NCI-H2227 treated with DMSO at 0.1 percent for 48 hours (cell line): ENCODE measurements at regions not wholly inside any gene's neighbourhood (a gene's known extent, or its start where the extent isn't known, plus 50 kb on each side); places are given as distances from the start of the nearest gene placed in this dataset.

Experiments
- DNase-seq: peaks from one replicate; lab custom pipeline; 2025; lab: John Stamatoyannopoulos, UW

- DNase-seq: no peak
Observed at GRCh38 chr5:27403243-27403882, 365.0 kb upstream of the CDH9 start.

- no peak for DNase-seq
Observed at GRCh38 chr5:27402828-27403227, 364.4 kb upstream of the CDH9 start.

GRCh38 chr5:27396998-27397397, 358.6 kb upstream of the CDH9 start:
- DNase-seq: no peak

- no peak for DNase-seq
Observed at GRCh38 chr5:27392716-27393115, 354.3 kb upstream of the CDH9 start.

GRCh38 chr5:27389696-27390095, 351.3 kb upstream of the CDH9 start:
- DNase-seq: no peak

GRCh38 chr5:27388755-27389154, 350.4 kb upstream of the CDH9 start:
- no peak for DNase-seq

DNA sequence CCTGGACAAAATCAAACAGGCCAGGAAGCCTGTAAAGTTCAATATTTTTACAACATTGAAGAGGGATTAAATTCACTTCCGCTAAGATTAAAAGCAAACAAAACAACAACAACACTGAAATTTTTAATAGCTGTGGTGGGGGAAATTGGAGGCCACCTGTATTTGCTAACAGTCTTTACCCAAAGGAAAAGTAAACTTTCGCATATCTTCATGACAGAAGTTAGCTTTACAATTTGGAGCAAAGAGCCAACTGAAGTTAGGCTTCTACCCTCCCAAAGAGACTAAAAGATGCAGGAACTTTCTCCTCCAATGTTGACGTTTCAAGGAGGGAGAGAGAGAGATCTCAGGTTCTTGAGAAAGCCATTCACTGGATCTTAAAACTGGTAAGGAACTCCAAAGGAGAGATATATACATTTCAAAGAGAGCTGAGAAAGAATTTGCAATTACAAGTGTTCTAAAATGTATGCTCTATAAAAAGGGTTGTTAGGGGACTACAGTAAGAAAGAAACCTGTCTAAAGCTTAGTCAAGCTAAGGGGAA, 349.2 kb upstream of the CDH9 start:
- no peak for DNase-seq

- no peak for DNase-seq
Observed at GRCh38 chr5:27381686-27382085, 343.3 kb upstream of the CDH9 start.

- no peak for DNase-seq
Observed at GRCh38 chr5:27377626-27378025, 339.2 kb upstream of the CDH9 start.

GRCh38 chr5:27353970-27354369, 315.6 kb upstream of the CDH9 start:
- no peak for DNase-seq

DNA sequence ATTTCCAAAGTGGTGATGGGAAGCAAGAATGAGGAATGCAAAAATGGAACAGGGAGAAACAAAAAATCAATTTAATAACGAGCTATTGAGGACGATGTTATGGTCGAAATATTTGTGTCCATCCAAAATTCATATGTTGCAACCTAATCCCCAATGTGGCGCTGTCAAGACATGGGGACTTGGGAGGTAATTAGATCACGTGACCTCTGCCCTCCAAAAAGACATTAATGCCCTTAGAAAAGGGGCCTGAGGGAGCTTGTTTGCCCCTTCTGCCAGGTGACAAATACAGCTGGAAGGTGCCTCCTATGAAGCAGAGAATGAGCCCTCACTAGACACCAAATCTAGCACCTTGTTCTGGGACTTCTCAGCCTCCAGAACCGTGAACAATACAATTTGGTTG, 315.2 kb upstream of the CDH9 start:
- no peak for DNase-seq

- no peak for DNase-seq
Observed at GRCh38 chr5:27341342-27341741, 303.0 kb upstream of the CDH9 start.

- no peak for DNase-seq
Observed at GRCh38 chr5:27336817-27337216, 298.4 kb upstream of the CDH9 start.

DNA sequence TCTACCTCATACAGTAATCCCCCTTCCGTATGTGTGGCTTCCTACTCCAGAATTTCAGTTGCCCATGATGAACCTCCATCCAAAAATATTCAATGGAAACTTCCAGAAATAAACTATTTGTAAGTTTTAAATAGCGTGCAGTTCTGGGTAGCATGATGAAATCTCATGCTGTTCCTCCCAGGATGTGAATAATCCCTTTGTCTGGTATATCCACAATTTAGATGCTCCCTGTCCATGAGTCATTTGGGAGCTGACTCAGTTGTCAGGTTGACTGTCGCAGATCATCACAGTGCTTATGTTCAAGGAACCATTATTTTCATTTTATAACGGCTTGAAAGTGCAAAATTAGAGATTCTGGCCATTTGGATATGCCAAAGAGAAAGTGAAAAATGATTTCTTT, 290.1 kb upstream of the CDH9 start:
- DNase-seq: no peak

- DNase-seq: no peak
Observed at GRCh38 chr5:27325513-27325912, 287.1 kb upstream of the CDH9 start.

GRCh38 chr5:27318701-27319100, 280.3 kb upstream of the CDH9 start:
- no peak for DNase-seq

- DNase-seq: no peak
Observed at GRCh38 chr5:27316271-27316650, 277.9 kb upstream of the CDH9 start.

DNA sequence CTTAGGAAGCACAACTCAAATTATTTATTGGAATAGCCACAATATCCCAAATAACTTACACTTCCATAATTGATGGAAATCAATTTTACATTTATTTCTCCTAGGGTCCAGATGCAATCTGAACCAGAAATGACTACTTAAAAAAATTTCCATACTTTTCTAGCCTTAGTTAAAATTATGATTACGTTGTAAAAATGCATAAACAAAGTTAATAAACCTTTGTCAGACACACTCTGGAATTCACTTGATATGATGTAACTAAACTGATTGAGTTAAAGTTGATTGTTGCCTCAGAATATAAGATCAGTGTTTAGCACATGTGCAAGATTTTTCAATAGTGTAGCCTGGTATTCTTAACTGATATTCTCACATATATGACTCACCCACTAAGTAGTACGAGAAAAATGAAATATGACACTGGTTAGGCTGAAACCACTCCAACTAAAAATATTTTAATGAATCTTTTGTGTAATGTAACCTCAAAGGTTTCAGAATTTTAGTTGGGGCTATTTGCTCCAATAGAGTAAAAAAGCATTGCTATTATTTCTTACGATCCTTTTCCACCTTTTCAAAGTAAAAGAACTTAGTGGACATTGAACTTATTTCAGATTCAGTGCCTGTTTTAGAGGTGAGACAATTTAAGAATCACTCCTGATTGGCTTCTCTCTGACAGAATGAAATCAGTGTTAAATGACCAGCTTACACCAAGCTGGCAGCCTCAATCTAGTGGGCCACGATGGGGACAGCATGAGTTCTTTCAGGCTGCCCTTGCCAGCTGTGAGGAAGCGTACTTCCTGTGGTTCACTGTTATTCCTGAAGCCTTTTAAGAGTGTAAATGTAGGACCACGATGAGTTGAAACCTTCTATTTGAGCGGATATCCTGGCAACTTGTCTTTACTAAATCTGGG, 277.2 kb upstream of the CDH9 start:
- no peak for DNase-seq

GRCh38 chr5:27313549-27313948, 275.2 kb upstream of the CDH9 start:
- DNase-seq: no peak

- no peak for DNase-seq
Observed at GRCh38 chr5:27312291-27312893, 274.0 kb upstream of the CDH9 start.

- no peak for DNase-seq
Observed at GRCh38 chr5:27311544-27311943, 273.2 kb upstream of the CDH9 start.

DNA sequence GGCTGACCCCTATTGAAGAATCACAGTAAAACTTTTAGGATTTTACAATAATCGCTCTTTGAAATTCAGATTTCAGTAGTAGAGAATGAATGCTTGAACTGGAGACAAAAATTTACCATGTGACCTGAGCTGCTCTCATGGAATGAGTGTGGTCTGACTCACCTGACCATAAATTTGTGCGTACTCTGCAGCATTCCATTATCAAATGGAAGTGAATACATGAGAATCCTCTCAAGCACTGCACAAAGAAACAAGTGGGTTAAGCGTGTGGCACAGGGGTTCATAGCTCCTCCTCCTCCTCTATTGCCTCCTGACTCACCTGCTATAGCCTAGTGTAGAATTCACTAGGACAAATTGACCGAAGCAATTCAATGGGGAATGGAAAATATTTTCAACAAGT, 269.8 kb upstream of the CDH9 start:
- no peak for DNase-seq

DNA sequence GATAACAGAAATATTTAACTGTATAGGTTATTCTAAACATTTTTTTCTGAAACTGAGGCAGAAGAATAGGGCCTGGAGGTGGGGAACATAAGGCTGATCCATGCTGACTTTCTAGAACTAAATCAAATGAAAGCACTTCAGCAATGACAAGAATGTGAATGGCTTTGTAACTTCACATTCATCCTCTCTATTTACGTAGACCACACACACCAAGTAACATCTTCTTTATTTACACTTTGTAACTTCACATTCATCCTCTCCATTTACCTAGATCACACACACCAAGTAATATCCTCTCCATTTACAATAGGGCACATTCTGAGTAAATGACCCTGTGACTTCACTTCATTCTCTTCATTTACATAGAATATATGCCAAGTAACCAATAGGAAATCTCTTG, 251.8 kb upstream of the CDH9 start:
- DNase-seq: no peak
